Transverse colon (tissue), 4 donors: ENCODE measurements at regions not wholly inside any gene's neighbourhood (a gene's known extent, or its start where the extent isn't known, plus 50 kb on each side); places are given as distances from the start of the nearest gene placed in this dataset.

Experiments used
- CTCF ChIP-seq, 5 experiments: fragments of 200-600 bp in 3 of 5; fragments of 450-650 bp in 2 of 5; sonication (generic) in 3 of 5; IDR thresholded peaks; 1 replicate in 2 of 5; 2 replicates in 3 of 5; pipeline ENCODE4 v1.5.1; 2016 to 2017; ENCODE audit warnings: antibody characterized with exemption in 5 of 5, inconsistent platforms in 3 of 5, mild to moderate bottlenecking in 2 of 5, moderate library complexity in 1 of 5
- POLR2AphosphoS5 ChIP-seq, 3 donors: sonication (generic); formaldehyde crosslinking; IDR thresholded peaks; one replicate each; pipeline ENCODE4 v1.6.1; 2016; ENCODE audit warnings: antibody characterized with exemption in 3 of 3

- TF ChIP-seq POLR2AphosphoS5 (IDR thresholded peaks at IDR 0.05) = no peak
- TF ChIP-seq CTCF (IDR thresholded peaks at IDR 0.05) = no peak
Measured at GRCh38 chr22:25372000-25372595, 152.7 kb downstream of the CRYBB2 start.
